Astrocyte of the spinal cord (primary cell): ENCODE measurements at regions not wholly inside any gene's neighbourhood (a gene's known extent, or its start where the extent isn't known, plus 50 kb on each side); places are given as distances from the start of the nearest gene placed in this dataset.

ENCODE experiments used
- DNase-seq: peaks from one replicate; pipeline ENCODE4 v3.0.0; 2011; ENCODE audit warnings: low read depth, low spot score
- H3K4me3 ChIP-seq: 2 replicates; pipeline ENCODE4 v1.5.1; 2011; ENCODE audit warnings: low read depth, mild to moderate bottlenecking, low read length, moderate library complexity
- CTCF ChIP-seq: IDR thresholded peaks from 2 replicates; pipeline ENCODE4 v1.5.1; 2012; ENCODE audit warnings: low read depth, mild to moderate bottlenecking, low read length, inconsistent platforms
- in situ Hi-C: cut with HindIII; loops from 2 replicates; pipeline ENCODE4 v1.10.0; 2017; ENCODE audit warnings: low sequenced_read_pairs

- in situ Hi-C loops = no loop called here
- TF ChIP-seq CTCF = no peak
- no peak for DNase-seq
- H3K4me3 ChIP-seq = no peak overlapping the region
Measured at GRCh38 chr13:99450416-99450815, 50.9 kb upstream of the TM9SF2 start.
